HCT116 (cell line): ENCODE measurements at regions not wholly inside any gene's neighbourhood (a gene's known extent, or its start where the extent isn't known, plus 50 kb on each side); places are given as distances from the start of the nearest gene placed in this dataset.

Source experiments
- ATAC-seq: fragments of 200-7000 bp; cut with Tn5 transposase; 2 replicates; pipeline ENCODE4 v1.9.1; 2020; ENCODE audit warnings: mild to moderate bottlenecking, moderate library complexity
- BruUV-seq: library from RNA; stranded (reverse); fragments of 400-500 nt; replicated peaks from 2 replicates; lab custom pipeline; 2021; lab: Mats Ljungman, UMichigan
- CTCF ChIA-PET: fragments of 300-600 bp; sonication (Branson Sonifier 250); formaldehyde crosslinking; loops from one replicate; lab custom pipeline; 2021; ENCODE audit warnings: antibody characterized with exemption; lab: Charles Lee
- POLR2A ChIA-PET: fragments of 300-600, 350-600 bp; sonication (Branson Sonifier 250); formaldehyde crosslinking; loops from one replicate; lab custom pipeline; 2021; ENCODE audit warnings: antibody characterized with exemption; lab: Charles Lee
- RAD21 ChIA-PET, 2 experiments: fragments of 300-600 bp; sonication (Branson Sonifier 250); formaldehyde crosslinking; loops; one replicate each; lab custom pipeline; 2023; ENCODE audit warnings: low total read pairs in 2 of 2; ENCODE audit not compliant: uncharacterized antibody in 2 of 2, unreplicated experiment in 2 of 2, low non-redundant PET in 1 of 2; lab: Charles Lee
- DNase-seq: peaks from one replicate; pipeline ENCODE4 v3.0.0-alpha.2; 2010; ENCODE audit warnings: low read depth, low spot score
- H2AFZ ChIP-seq: fragments of 200-600 bp; shearing (Covaris generic), sonication (generic); 2 replicates; pipeline ENCODE4 v1.6.1; 2017; ENCODE audit warnings: low read depth, mixed run types, mixed read lengths, antibody characterized with exemption, low read length; ENCODE audit not compliant: poor library complexity, severe bottlenecking
- H3K27ac ChIP-seq: 2 replicates; pipeline ENCODE4 v1.5.1; 2012; ENCODE audit warnings: low read depth, low read length
- H3K27me3 ChIP-seq: fragments of 200-600 bp; sonication (generic); 2 replicates; pipeline ENCODE4 v1.6.1; 2016; ENCODE audit warnings: mixed run types, low read length, mixed read lengths; ENCODE audit not compliant: insufficient read depth
- H3K36me3 ChIP-seq, 2 experiments: fragments of 200-500 bp in 1 of 2; fragments of 200-600 bp in 1 of 2; sonication (Bioruptor generic) in 1 of 2; sonication (generic) in 1 of 2; 2 replicates each; pipeline versions ENCODE4 v1.5.1 to v1.6.1; 2014 to 2016; ENCODE audit warnings: low read length in 2 of 2, inconsistent platforms in 1 of 2, mixed read lengths in 1 of 2, mixed run types in 1 of 2; ENCODE audit not compliant: insufficient read depth in 2 of 2, control insufficient read depth in 1 of 2
- H3K4me1 ChIP-seq, 2 experiments: fragments of 200-600 bp in 1 of 2; sonication (generic) in 1 of 2; 2 replicates each; pipeline versions ENCODE4 v1.5.1 to v1.6.1; 2012 to 2017; ENCODE audit warnings: low read length in 2 of 2, inconsistent platforms in 1 of 2, mild to moderate bottlenecking in 1 of 2, mixed read lengths in 1 of 2, mixed run types in 1 of 2, moderate library complexity in 1 of 2; ENCODE audit not compliant: insufficient read depth in 2 of 2, control insufficient read depth in 1 of 2
- H3K4me2 ChIP-seq: fragments of 200-600 bp; sonication (generic); 2 replicates; pipeline ENCODE4 v1.6.1; 2017; ENCODE audit warnings: mixed run types, low read length, mixed read lengths
- H3K4me3 ChIP-seq, 2 experiments: fragments of 200-600 bp in 1 of 2; sonication (generic) in 1 of 2; replicated peaks in 1 of 2; 2 replicates each; pipeline ENCODE4 v1.5.1; 2011 to 2016; ENCODE audit warnings: low read length in 2 of 2, control low read depth in 1 of 2, low read depth in 1 of 2, mild to moderate bottlenecking in 1 of 2, mixed read lengths in 1 of 2, mixed run types in 1 of 2
- H3K79me2 ChIP-seq: fragments of 200-600 bp; sonication (generic); 2 replicates; pipeline ENCODE4 v1.6.1; 2017; ENCODE audit warnings: mild to moderate bottlenecking, mixed run types, low read length, moderate library complexity, mixed read lengths; ENCODE audit not compliant: insufficient read depth
- H3K9ac ChIP-seq: fragments of 200-600 bp; sonication (generic); 2 replicates; pipeline ENCODE4 v1.6.1; 2016; ENCODE audit warnings: low read length, mixed read lengths
- H3K9me2 ChIP-seq: fragments of 200-600 bp; sonication (generic), shearing (Covaris generic); 2 replicates; pipeline ENCODE4 v1.6.1; 2017; ENCODE audit warnings: mixed run types, mild to moderate bottlenecking, moderate library complexity; ENCODE audit not compliant: insufficient read depth
- H3K9me3 ChIP-seq, 2 experiments: fragments of 200-500 bp in 1 of 2; fragments of 200-600 bp in 1 of 2; sonication (Bioruptor generic) in 1 of 2; sonication (generic) in 1 of 2; 2 replicates each; pipeline ENCODE4 v1.6.1; 2014 to 2017; ENCODE audit warnings: low read length in 2 of 2, mixed read lengths in 2 of 2, inconsistent platforms in 1 of 2, low read depth in 1 of 2, mild to moderate bottlenecking in 1 of 2, mixed run types in 1 of 2, moderate library complexity in 1 of 2; ENCODE audit not compliant: control insufficient read depth in 1 of 2, insufficient read depth in 1 of 2
- H4K20me1 ChIP-seq: fragments of 200-600 bp; sonication (generic), shearing (Covaris generic); 2 replicates; pipeline ENCODE4 v1.6.1; 2017; ENCODE audit warnings: mixed run types, mild to moderate bottlenecking, moderate library complexity; ENCODE audit not compliant: insufficient read depth
- ATF3 ChIP-seq: IDR thresholded peaks from 2 replicates; pipeline ENCODE4 v1.6.1; 2012
- CBX3 ChIP-seq: IDR thresholded peaks from 2 replicates; pipeline ENCODE4 v1.6.1; 2012; ENCODE audit warnings: low read depth
- CEBPB ChIP-seq: IDR thresholded peaks from 2 replicates; pipeline ENCODE4 v1.6.1; 2012; ENCODE audit warnings: low read depth
- EGR1 ChIP-seq: IDR thresholded peaks from 2 replicates; pipeline ENCODE4 v1.6.1; 2012; ENCODE audit warnings: low read depth
- EZH2 ChIP-seq: fragments of 200-600 bp; sonication (generic); IDR thresholded peaks from 2 replicates; pipeline ENCODE4 v1.6.1; 2017; ENCODE audit warnings: antibody characterized with exemption, mixed run types
- FOSL1 ChIP-seq: IDR thresholded peaks from 2 replicates; pipeline ENCODE4 v1.6.1; 2012; ENCODE audit warnings: low read depth
- JUND ChIP-seq: IDR thresholded peaks from 2 replicates; pipeline ENCODE4 v1.6.1; 2012
- POLR2A ChIP-seq: IDR thresholded peaks from 2 replicates; pipeline ENCODE4 v1.7.0; 2011; ENCODE audit warnings: borderline replicate concordance; ENCODE audit not compliant: insufficient read depth, insufficient read length; ENCODE audit errors: extremely low read depth
- POLR2AphosphoS5 ChIP-seq: IDR thresholded peaks from 2 replicates; pipeline ENCODE4 v1.6.1; 2011; ENCODE audit warnings: mild to moderate bottlenecking, low read depth, low read length, moderate library complexity
- RAD21 ChIP-seq: IDR thresholded peaks from 2 replicates; pipeline ENCODE4 v1.6.1; 2012; ENCODE audit warnings: low read depth, mild to moderate bottlenecking
- SIN3A ChIP-seq: IDR thresholded peaks from 2 replicates; pipeline ENCODE4 v1.6.1; 2012; ENCODE audit warnings: low read depth
- SP1 ChIP-seq: IDR thresholded peaks from 2 replicates; pipeline ENCODE4 v1.6.1; 2012; ENCODE audit warnings: low read depth
- TCF7L2 ChIP-seq: IDR thresholded peaks from 2 replicates; pipeline ENCODE4 v1.7.0; 2011; ENCODE audit warnings: borderline replicate concordance, inconsistent platforms; ENCODE audit not compliant: insufficient read depth, insufficient read length; ENCODE audit errors: extremely low read depth
- YY1 ChIP-seq: IDR thresholded peaks from 2 replicates; pipeline ENCODE4 v1.6.1; 2011; ENCODE audit warnings: low read length, low read depth, moderate library complexity, mild to moderate bottlenecking; ENCODE audit not compliant: insufficient replicate concordance; ENCODE audit errors: extremely low read depth
- ZNF274 ChIP-seq: fragments of 200-500 bp; sonication (Bioruptor generic); IDR thresholded peaks from 2 replicates; pipeline ENCODE4 v1.6.1; 2014; ENCODE audit warnings: mild to moderate bottlenecking, low read depth, low read length, inconsistent platforms
- intact Hi-C: fragments of 100-400 bp; cut with micrococcal nuclease; formaldehyde crosslinking; loops from 2 replicates; pipeline ENCODE4 v1.10.0; 2022
- TF ChIP-seq, protein P1 (sequence below): IDR thresholded peaks from 2 replicates; pipeline ENCODE4 v1.6.1; 2012; ENCODE audit warnings: low read depth
- TF ChIP-seq, protein P2 (sequence below), 3 experiments: fragments of 200-600 bp in 1 of 3; sonication (generic) in 1 of 3; IDR thresholded peaks in 2 of 3; conservative IDR thresholded peaks in 1 of 3; 2 replicates each; pipeline ENCODE4 v1.5.1; 2012 to 2017; ENCODE audit warnings: low read depth in 2 of 3, low read length in 2 of 3, antibody characterized with exemption in 1 of 3, borderline replicate concordance in 1 of 3, control low read depth in 1 of 3, mild to moderate bottlenecking in 1 of 3, mixed read lengths in 1 of 3, mixed run types in 1 of 3, moderate library complexity in 1 of 3; ENCODE audit not compliant: insufficient read depth in 1 of 3

- intact Hi-C loops, result no loop called here
- BruUV-seq, result no TSS peak
- Histone ChIP-seq H3K27ac (no peak overlapping the region), H3K4me3 (no peak overlapping the region), H3K9ac (no peak overlapping the region), H3K79me2 (no peaks in the 10 kb centered on the region), H3K27me3 (no peaks in the 10 kb centered on the region), H2AFZ (no peak overlapping the region), H3K9me2 (no peaks in the 10 kb centered on the region), H3K4me2 (no peak overlapping the region), H3K9me3 (peaks cover 3 to 26% of the 10 kb centered on the region in 2 experiments; a peak in 2 of 4 replicates), H3K36me3 (no peaks in the 10 kb centered on the region), H4K20me1 (no peaks in the 10 kb centered on the region), H3K4me1 (no peaks in the 10 kb centered on the region)
- DNase-seq, result no peak
- ChIA-PET CTCF (no interaction called here), RAD21 (no interaction called here), POLR2A (no interaction called here)
- no peak for ATAC-seq
- TF ChIP-seq CBX3, result no peak
- TF ChIP-seq EZH2, result no peak
- TF ChIP-seq YY1, result no peak
- no peak for TF ChIP-seq POLR2A
- no peak for TF ChIP-seq FOSL1
- TF ChIP-seq, protein P1, sequence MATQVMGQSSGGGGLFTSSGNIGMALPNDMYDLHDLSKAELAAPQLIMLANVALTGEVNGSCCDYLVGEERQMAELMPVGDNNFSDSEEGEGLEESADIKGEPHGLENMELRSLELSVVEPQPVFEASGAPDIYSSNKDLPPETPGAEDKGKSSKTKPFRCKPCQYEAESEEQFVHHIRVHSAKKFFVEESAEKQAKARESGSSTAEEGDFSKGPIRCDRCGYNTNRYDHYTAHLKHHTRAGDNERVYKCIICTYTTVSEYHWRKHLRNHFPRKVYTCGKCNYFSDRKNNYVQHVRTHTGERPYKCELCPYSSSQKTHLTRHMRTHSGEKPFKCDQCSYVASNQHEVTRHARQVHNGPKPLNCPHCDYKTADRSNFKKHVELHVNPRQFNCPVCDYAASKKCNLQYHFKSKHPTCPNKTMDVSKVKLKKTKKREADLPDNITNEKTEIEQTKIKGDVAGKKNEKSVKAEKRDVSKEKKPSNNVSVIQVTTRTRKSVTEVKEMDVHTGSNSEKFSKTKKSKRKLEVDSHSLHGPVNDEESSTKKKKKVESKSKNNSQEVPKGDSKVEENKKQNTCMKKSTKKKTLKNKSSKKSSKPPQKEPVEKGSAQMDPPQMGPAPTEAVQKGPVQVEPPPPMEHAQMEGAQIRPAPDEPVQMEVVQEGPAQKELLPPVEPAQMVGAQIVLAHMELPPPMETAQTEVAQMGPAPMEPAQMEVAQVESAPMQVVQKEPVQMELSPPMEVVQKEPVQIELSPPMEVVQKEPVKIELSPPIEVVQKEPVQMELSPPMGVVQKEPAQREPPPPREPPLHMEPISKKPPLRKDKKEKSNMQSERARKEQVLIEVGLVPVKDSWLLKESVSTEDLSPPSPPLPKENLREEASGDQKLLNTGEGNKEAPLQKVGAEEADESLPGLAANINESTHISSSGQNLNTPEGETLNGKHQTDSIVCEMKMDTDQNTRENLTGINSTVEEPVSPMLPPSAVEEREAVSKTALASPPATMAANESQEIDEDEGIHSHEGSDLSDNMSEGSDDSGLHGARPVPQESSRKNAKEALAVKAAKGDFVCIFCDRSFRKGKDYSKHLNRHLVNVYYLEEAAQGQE, result no peak
- TF ChIP-seq RAD21, result no peak
- no peak for TF ChIP-seq SIN3A
- TF ChIP-seq, protein P2, sequence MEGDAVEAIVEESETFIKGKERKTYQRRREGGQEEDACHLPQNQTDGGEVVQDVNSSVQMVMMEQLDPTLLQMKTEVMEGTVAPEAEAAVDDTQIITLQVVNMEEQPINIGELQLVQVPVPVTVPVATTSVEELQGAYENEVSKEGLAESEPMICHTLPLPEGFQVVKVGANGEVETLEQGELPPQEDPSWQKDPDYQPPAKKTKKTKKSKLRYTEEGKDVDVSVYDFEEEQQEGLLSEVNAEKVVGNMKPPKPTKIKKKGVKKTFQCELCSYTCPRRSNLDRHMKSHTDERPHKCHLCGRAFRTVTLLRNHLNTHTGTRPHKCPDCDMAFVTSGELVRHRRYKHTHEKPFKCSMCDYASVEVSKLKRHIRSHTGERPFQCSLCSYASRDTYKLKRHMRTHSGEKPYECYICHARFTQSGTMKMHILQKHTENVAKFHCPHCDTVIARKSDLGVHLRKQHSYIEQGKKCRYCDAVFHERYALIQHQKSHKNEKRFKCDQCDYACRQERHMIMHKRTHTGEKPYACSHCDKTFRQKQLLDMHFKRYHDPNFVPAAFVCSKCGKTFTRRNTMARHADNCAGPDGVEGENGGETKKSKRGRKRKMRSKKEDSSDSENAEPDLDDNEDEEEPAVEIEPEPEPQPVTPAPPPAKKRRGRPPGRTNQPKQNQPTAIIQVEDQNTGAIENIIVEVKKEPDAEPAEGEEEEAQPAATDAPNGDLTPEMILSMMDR (IDR thresholded peaks at IDR 0.05 in 2 of 3, conservative IDR thresholded peaks at IDR 0.05 in 1 of 3; ENCODE audit: borderline replicate concordance in 1 of 3, insufficient read depth in 1 of 3, low read depth in 2 of 3, low read length in 2 of 3), result no peak
- no peak for TF ChIP-seq POLR2AphosphoS5
- TF ChIP-seq EGR1, result no peak
- no peak for TF ChIP-seq ATF3
- no peak for TF ChIP-seq SP1
- TF ChIP-seq JUND, result no peak
- no peak for TF ChIP-seq ZNF274
- TF ChIP-seq TCF7L2, result no peak
- no peak for TF ChIP-seq CEBPB
Observed at GRCh38 chr13:58239774-58240268, 608.3 kb downstream of the PCDH17 start.
